SH-SY5Y (cell line): ENCODE measurements at regions not wholly inside any gene's neighbourhood (a gene's known extent, or its start where the extent isn't known, plus 50 kb on each side); places are given as distances from the start of the nearest gene placed in this dataset.

Source experiments
- GATA2 ChIP-seq: IDR thresholded peaks from 2 replicates; pipeline ENCODE4 v1.6.1; 2011; ENCODE audit warnings: mild to moderate bottlenecking, low read depth, low read length
- GATA3 ChIP-seq: IDR thresholded peaks from 2 replicates; pipeline ENCODE4 v1.6.1; 2011; ENCODE audit warnings: low read depth, mild to moderate bottlenecking, low read length, moderate library complexity

DNA sequence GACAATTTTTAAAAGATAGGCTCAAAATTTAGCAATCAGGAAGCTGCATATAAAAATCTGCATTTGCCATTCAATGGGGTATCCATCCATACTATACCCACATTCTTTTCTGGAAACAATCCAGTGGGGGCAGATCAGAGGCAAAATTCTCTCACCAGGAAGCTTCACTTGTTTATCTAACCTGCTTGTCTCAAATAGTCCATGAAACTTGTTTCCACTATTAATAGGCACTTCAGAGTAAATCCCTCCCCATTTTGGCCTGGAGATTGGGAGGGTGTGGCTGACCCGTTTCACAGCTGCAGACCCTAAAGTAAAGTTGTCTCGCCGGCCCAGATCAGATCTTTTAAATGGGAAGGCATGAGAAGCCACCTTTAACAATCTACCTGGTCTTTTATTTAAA is 139.4 kb upstream of the CPNE8 start:
- no peak for TF ChIP-seq GATA2
- no peak for TF ChIP-seq GATA3

- TF ChIP-seq GATA2 (peak; percentile 83), GATA3 (peak; percentile 95)
These were observed 138.0 kb upstream of the CPNE8 start for GRCh38 chr12:39043424-39043822.

DNA sequence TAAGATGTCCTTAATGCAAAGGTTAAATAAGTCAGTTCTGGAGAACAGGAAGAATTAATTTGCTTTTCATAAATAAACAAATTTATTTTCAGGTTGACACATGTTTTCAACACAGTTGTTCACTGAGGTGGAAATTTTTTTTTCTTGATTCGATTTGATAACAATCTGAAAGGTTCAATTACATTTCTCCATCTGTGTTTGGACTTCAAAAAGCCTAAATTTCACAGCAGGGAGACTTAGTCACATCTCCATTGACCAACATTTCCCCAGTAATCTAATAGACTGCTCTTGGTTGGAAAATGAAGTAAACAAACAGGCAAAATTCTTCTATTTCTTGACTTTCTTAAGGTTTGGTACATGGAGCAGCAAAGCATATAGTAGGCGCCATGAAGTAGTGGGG is 134.9 kb upstream of the CPNE8 start:
- TF ChIP-seq GATA2 (no peak), GATA3 (no peak)

DNA sequence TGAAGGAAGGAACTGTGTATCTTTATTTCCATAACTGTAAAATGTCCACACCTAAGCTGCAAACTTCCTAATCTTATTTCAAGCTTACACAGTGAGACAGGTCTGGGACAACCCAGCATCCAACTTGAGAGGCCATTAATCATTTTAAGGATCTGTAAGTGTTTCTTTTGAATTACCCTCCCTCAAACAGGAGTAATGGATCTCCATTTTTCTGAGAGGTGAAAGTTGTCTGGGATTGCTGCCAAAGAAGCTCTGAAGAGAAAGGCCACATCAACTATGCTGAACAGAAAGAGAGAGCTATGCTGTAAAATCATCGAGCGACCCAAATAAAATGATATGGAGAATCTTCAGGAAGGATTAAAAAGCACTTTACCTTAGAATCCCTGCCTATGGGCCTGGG is 131.7 kb upstream of the CPNE8 start:
- TF ChIP-seq GATA2 (no peak), GATA3 (no peak)

- TF ChIP-seq GATA2: no peak
- TF ChIP-seq GATA3: no peak
These were observed 130.7 kb upstream of the CPNE8 start for GRCh38 chr12:39036105-39036504.

DNA sequence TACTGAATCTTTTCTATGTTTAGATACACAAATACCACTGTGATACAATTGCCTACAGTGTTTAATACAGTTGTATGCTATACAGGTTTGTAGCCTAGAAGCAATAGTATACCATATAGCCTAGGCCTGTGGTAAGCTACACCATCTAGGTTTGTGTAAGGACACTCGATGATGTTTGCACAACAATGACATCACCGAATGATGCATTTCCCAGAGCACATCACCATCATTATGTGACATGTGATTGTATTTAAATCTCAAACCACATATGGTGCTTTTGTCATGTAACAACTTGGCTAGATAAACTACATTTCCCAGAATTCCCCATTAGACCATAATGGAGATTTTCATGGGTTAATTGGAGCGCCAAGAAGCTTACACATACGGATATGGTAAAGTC is 128.4 kb upstream of the CPNE8 start:
- TF ChIP-seq GATA3: no peak
- no peak for TF ChIP-seq GATA2

DNA sequence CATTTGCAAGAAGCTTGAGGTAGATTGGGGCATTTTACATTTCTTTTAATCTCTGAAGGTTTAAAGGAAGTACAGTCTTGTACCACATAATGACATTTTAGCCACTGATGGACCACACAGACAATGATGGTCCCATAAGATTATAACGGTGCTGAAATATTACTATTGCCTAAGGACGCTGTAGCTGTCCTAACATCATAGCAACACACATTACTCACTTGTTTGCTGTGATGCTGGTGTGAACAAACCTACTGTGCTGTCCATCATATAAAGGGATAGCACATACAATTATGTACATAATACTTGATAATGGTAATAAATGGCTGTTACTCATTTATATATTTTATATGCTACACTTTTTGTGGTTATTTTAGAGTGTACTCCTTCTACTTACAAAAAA is 127.1 kb upstream of the CPNE8 start:
- TF ChIP-seq GATA2: no peak
- TF ChIP-seq GATA3: no peak

GRCh38 chr12:39032034-39032433 is 126.6 kb upstream of the CPNE8 start:
- TF ChIP-seq GATA2 (no peak), GATA3 (no peak)

DNA sequence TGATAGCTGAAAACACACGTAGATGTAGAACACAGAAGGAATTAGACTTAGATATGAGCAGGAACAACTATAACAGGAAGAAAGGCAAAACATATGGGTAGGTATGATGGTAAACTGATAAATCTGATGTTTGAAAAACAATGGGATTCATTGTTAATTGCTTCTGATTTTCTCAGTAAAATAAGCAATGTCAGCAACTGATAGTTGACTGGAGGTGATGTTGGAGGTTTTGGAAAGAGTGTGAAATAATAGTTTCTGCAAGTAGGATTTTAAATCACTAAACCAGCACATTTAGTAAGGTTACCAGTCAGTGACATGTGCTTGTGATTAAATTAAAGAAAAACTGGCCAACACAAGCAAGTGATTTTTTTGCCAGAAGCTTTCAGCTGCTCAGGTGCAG is 123.0 kb upstream of the CPNE8 start:
- TF ChIP-seq GATA2 (no peak), GATA3 (no peak)

- TF ChIP-seq GATA2: no peak
- no peak for TF ChIP-seq GATA3
These were observed 107.5 kb upstream of the CPNE8 start for GRCh38 chr12:39012870-39013269.

DNA sequence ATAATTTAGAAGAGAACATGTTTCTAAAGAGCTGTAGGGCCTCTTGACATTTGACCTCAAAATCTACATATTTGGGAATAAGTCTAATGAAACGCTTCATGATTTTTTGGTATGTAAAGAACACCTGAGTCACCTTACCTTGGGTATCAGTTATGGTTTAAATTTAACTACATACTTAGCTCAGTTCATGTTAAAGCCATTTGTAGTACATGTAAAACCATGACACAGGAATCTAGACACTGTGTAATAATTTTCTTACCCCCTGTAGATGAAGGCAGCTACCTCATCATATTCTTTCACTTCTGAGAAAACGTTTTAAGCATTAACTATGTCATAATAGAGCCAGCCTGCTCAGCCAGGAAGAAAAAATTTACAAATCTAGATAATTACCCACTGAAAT is 105.8 kb upstream of the CPNE8 start:
- TF ChIP-seq GATA3 (no peak), GATA2 (no peak)

DNA sequence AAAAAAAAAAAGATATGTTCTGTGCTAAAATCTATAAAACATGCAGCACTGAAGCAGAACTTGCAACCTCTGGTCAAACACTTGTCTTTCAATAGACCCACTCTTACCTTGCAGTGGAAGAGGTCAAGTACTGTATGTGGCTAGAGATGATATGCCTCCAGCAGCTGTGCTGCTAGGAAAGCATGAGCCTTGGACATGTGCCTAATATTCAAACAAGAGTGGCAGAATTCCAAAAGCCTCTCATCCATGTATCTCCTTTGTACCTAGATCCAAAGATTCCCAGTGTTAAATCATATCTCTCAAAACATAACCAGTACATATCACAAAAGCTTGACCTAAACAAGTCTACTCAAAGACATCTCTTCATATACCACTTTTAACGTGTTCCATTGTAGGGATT is 105.0 kb upstream of the CPNE8 start:
- TF ChIP-seq GATA2 (no peak), GATA3 (no peak)

- TF ChIP-seq GATA3 (no peak), GATA2 (no peak)
These were observed 102.2 kb upstream of the CPNE8 start for GRCh38 chr12:39007619-39008018.

DNA sequence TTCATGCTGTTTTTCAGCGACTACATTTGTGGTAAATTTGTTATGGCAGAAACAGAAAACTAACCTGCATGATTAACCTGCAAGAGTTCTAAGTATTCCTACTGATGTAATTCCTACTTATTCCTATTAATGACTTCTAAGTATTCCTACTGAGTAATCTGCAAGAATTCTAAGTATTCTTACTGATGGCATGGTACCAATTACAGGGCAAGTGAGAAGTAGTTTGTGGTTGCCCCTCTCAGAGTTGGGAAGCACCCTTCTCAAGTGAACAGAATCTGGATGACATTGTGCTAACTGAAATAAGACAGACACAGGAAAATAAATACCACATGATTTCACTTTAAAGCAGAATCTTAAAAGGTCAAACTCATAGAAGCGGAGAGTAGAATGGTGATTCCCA is 100.9 kb upstream of the CPNE8 start:
- TF ChIP-seq GATA2: no peak
- no peak for TF ChIP-seq GATA3

DNA sequence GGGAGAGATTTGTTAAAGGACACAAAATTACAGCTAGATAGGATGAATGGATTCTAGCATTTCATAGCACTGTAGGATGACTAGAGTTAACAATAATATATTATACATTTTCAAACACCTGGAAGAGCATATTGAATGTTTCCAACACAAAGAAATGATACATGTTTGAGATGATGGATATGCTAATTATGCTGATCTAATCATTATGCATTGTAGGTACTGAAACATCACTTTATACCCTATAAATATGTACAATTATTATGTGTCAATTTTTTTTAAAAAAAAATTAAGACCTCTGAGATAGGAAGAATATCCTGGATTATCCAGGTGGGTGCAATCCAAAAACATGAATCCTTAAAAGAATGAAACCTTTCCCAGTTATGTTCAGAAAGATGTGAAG is 100.3 kb upstream of the CPNE8 start:
- TF ChIP-seq GATA3: no peak
- TF ChIP-seq GATA2: no peak

DNA sequence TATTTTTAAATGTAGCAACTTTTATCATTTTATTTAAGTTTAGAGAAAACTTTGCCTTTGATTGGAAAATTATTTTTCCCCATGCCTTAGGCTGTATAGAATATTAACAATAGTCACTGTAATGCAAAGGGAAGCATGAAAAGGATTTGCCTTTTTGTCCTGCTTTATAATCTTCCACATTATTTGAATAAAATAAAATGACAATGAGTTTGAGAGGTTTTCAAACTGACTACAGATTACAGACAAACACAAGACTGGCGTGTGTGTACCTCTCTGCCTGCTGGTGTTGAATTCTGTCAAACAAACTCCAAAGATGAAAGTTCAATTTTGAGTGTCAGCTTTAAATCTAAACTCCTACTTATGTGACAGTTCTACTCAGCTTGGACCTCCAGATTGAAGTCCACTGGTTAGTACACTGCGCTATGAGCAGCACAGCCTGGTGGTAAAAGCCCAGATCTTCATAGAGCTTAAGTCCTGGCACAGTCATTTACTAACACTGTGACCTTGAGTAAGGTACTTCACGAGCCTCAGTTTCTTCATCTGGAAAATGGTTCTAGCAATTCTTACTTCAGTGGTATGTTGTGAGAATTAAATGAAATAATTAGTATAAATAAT is 98.3 kb upstream of the CPNE8 start:
- TF ChIP-seq GATA2: no peak
- no peak for TF ChIP-seq GATA3
